Trophoblast cell (in vitro differentiated cells and primary cell): ENCODE measurements at regions not wholly inside any gene's neighbourhood (a gene's known extent, or its start where the extent isn't known, plus 50 kb on each side); places are given as distances from the start of the nearest gene placed in this dataset.

ENCODE experiments used
- DNase-seq, 2 donors: peaks; one replicate each; pipeline ENCODE4 v3.0.0-alpha.2; 2016
- H2AFZ ChIP-seq: 2 replicates; pipeline ENCODE4 v1.6.1; 2013; ENCODE audit warnings: low read length, moderate library complexity, mild to moderate bottlenecking; ENCODE audit not compliant: insufficient read depth, poor library complexity
- H2AK5ac ChIP-seq: 2 replicates; pipeline ENCODE4 v1.6.1; 2013; ENCODE audit warnings: mild to moderate bottlenecking, low read length
- H2BK120ac ChIP-seq: 2 replicates; pipeline ENCODE4 v1.6.1; 2013; ENCODE audit warnings: low read length, mild to moderate bottlenecking, moderate library complexity; ENCODE audit not compliant: insufficient read depth, poor library complexity
- H2BK12ac ChIP-seq: 2 replicates; pipeline ENCODE4 v1.6.1; 2013; ENCODE audit warnings: mild to moderate bottlenecking, low read length, moderate library complexity
- H2BK5ac ChIP-seq: 2 replicates; pipeline ENCODE4 v1.6.1; 2013; ENCODE audit warnings: low read length, low read depth, moderate library complexity, mild to moderate bottlenecking; ENCODE audit not compliant: poor library complexity
- H3K14ac ChIP-seq: 2 replicates; pipeline ENCODE4 v1.6.1; 2013; ENCODE audit warnings: mild to moderate bottlenecking, low read length
- H3K18ac ChIP-seq: 2 replicates; pipeline ENCODE4 v1.6.1; 2013; ENCODE audit warnings: mild to moderate bottlenecking, low read length
- H3K23ac ChIP-seq: 2 replicates; pipeline ENCODE4 v1.6.1; 2013; ENCODE audit warnings: low read length
- H3K27ac ChIP-seq: 2 replicates; pipeline ENCODE4 v1.5.1; 2013; ENCODE audit warnings: low read depth, mild to moderate bottlenecking, inconsistent platforms, low read length, moderate library complexity
- H3K27me3 ChIP-seq: 2 replicates; pipeline ENCODE4 v1.6.1; 2013; ENCODE audit warnings: inconsistent platforms, mild to moderate bottlenecking, low read length, moderate library complexity; ENCODE audit not compliant: insufficient read depth
- H3K36me3 ChIP-seq, 2 experiments: 1 replicate in 1 of 2; 2 replicates in 1 of 2; pipeline ENCODE4 v1.6.1; 2013; ENCODE audit warnings: low read length in 2 of 2, mild to moderate bottlenecking in 2 of 2, moderate library complexity in 1 of 2; ENCODE audit not compliant: insufficient read depth in 2 of 2, control insufficient read depth in 1 of 2
- H3K4ac ChIP-seq: 2 replicates; pipeline ENCODE4 v1.6.1; 2013; ENCODE audit warnings: low read depth, mild to moderate bottlenecking, low read length, moderate library complexity
- H3K4me1 ChIP-seq, 2 experiments: 1 replicate in 1 of 2; 2 replicates in 1 of 2; pipeline ENCODE4 v1.6.1; 2013; ENCODE audit warnings: low read length in 2 of 2, mild to moderate bottlenecking in 2 of 2, moderate library complexity in 1 of 2; ENCODE audit not compliant: insufficient read depth in 2 of 2, control insufficient read depth in 1 of 2
- H3K4me2 ChIP-seq: 2 replicates; pipeline ENCODE4 v1.6.1; 2013; ENCODE audit warnings: inconsistent platforms, mild to moderate bottlenecking, low read length, moderate library complexity
- H3K4me3 ChIP-seq: 2 replicates; pipeline ENCODE4 v1.5.1; 2013; ENCODE audit warnings: mild to moderate bottlenecking, low read depth, low read length, inconsistent platforms
- H3K79me1 ChIP-seq: one replicate; pipeline ENCODE4 v1.6.1; 2013; ENCODE audit warnings: low read length
- H3K79me2 ChIP-seq: 2 replicates; pipeline ENCODE4 v1.6.1; 2013; ENCODE audit warnings: low read length, mild to moderate bottlenecking; ENCODE audit not compliant: control insufficient read depth, insufficient read depth, poor library complexity
- H3K9ac ChIP-seq: 2 replicates; pipeline ENCODE4 v1.6.1; 2013; ENCODE audit warnings: mild to moderate bottlenecking, low read length
- H3K9me3 ChIP-seq: 2 replicates; pipeline ENCODE4 v1.6.1; 2013; ENCODE audit warnings: low read depth, mild to moderate bottlenecking, control low read depth, inconsistent platforms, low read length; ENCODE audit not compliant: insufficient read depth
- H4K12ac ChIP-seq: 2 replicates; pipeline ENCODE4 v1.6.1; 2013; ENCODE audit warnings: low read depth, mild to moderate bottlenecking, low read length, moderate library complexity
- H4K8ac ChIP-seq: 2 replicates; pipeline ENCODE4 v1.6.1; 2013; ENCODE audit warnings: low read depth, mild to moderate bottlenecking, low read length, moderate library complexity
- H4K91ac ChIP-seq: one replicate; pipeline ENCODE4 v1.6.1; 2013; ENCODE audit warnings: low read depth, mild to moderate bottlenecking, low read length, moderate library complexity
- WGBS: extraction: QIAGEN DNeasy Blood & Tissue Kit; methylation state at CpG from one replicate; pipeline ENCODE4 v1.1.7; 2013; ENCODE audit warnings: missing lambda C conversion rate; ENCODE audit not compliant: insufficient read length, insufficient coverage; ENCODE audit errors: extremely low coverage; 5-methylcytosine and 5-hydroxymethylcytosine counted together

DNA sequence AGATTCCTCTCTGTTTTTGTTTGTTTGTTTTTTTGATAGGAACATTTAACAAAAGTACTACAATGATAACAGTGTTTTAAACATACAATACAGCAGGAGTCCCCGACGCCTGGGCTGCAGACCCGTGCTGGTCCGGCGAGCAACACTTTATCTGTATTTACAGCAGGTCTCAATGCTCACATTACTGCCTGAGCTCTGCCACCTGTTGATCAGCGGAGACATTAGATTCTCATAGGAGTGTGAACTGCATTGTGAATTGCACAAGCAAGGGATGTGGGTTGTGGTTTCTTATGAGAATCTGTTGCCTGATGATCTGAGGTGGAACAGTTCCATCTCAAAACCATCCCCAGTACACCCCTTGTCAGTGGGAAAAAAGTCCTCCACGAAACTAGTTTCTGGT is 1068.5 kb upstream of the CDH10 start:
- H3K36me3 ChIP-seq = no peaks in the 10 kb centered on the region
- no peak overlapping the region for H3K4me2 ChIP-seq
- H3K14ac ChIP-seq = no peak overlapping the region
- no peak overlapping the region for H3K27ac ChIP-seq
- no peak overlapping the region for H3K4me3 ChIP-seq
- H3K9me3 ChIP-seq = no peaks in the 10 kb centered on the region
- no peak overlapping the region for H4K12ac ChIP-seq
- DNase-seq = no peak
- no peak overlapping the region for H2AFZ ChIP-seq
- H3K9ac ChIP-seq = no peak overlapping the region
- no CpG with 5 or more reads among the region's 7 CpGs for WGBS
- no peaks in the 10 kb centered on the region for H3K4me1 ChIP-seq
- H3K79me2 ChIP-seq = no peaks in the 10 kb centered on the region
- no peak overlapping the region for H3K18ac ChIP-seq
- no peak overlapping the region for H2BK5ac ChIP-seq
- H3K4ac ChIP-seq = no peak overlapping the region
- no peaks in the 10 kb centered on the region for H3K79me1 ChIP-seq
- H4K91ac ChIP-seq = no peak overlapping the region
- H3K23ac ChIP-seq = no peak overlapping the region
- no peaks in the 10 kb centered on the region for H3K27me3 ChIP-seq
- H2BK120ac ChIP-seq = no peak overlapping the region
- H2BK12ac ChIP-seq = no peak overlapping the region
- H4K8ac ChIP-seq = no peak overlapping the region
- no peak overlapping the region for H2AK5ac ChIP-seq

DNA sequence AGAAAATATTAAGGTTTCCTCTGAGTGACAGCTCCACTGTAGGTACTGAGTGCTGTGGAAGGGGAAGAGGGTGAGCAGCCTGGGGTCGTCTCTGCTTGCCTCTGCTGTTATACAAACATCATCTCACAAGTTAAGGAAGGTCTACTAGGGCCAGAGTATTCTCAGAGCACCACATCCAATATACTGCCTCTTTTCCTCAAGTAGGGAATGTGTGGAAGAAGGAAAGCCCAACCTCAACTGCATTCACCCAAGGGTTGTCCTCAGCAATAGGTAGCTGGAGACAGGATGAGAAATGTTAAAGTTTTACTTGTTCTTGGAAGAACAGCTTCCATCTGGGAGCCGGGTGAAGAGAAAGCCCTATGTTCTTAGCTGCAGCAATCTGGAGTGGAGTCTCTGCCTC is 1062.3 kb upstream of the CDH10 start:
- Histone ChIP-seq H3K79me2 (no peaks in the 10 kb centered on the region), H3K4ac (no peak overlapping the region), H2BK5ac (no peak overlapping the region), H3K4me2 (no peak overlapping the region), H3K4me3 (no peak overlapping the region), H2AK5ac (no peak overlapping the region), H3K27ac (no peak overlapping the region), H2BK120ac (no peak overlapping the region), H2BK12ac (no peak overlapping the region), H3K18ac (no peak overlapping the region), H3K23ac (no peak overlapping the region), H3K27me3 (no peaks in the 10 kb centered on the region), H3K9ac (no peak overlapping the region), H4K8ac (no peak overlapping the region), H3K9me3 (no peaks in the 10 kb centered on the region), H3K4me1 (no peaks in the 10 kb centered on the region), H3K14ac (no peak overlapping the region), H4K91ac (no peak overlapping the region), H4K12ac (no peak overlapping the region), H3K36me3 (no peaks in the 10 kb centered on the region), H3K79me1 (no peaks in the 10 kb centered on the region), H2AFZ (no peak overlapping the region)
- no peak for DNase-seq
- WGBS = no CpG with 5 or more reads among the region's 2 CpGs

DNA sequence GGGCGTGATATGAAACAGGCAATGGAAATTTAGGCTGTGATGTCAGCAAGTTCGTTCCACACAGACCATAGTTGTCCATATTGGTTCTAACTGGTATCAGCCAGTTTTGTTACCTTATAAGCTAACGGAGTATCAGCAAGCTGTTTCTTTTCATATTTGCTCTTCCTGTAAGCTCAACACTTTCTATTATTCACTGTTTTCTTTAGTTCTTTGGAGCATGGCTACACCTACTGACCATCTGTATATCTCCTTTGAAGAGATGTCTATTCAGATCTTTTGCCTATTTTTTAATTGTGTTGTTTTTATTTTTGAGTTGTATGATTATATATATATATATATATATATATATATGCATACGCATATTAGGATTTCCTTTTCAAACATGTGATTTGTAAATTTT is 1057.2 kb upstream of the CDH10 start:
- Histone ChIP-seq H3K4me2 (no peak overlapping the region), H3K79me2 (no peaks in the 10 kb centered on the region), H3K79me1 (no peaks in the 10 kb centered on the region), H3K4ac (no peak overlapping the region), H2BK12ac (no peak overlapping the region), H3K9me3 (no peaks in the 10 kb centered on the region), H3K27me3 (no peaks in the 10 kb centered on the region), H3K27ac (no peak overlapping the region), H3K9ac (no peak overlapping the region), H3K36me3 (no peaks in the 10 kb centered on the region), H2BK120ac (no peak overlapping the region), H3K14ac (no peak overlapping the region), H3K4me3 (no peak overlapping the region), H3K23ac (no peak overlapping the region), H2BK5ac (no peak overlapping the region), H3K4me1 (no peaks in the 10 kb centered on the region), H2AK5ac (no peak overlapping the region), H4K91ac (no peak overlapping the region), H3K18ac (no peak overlapping the region), H4K8ac (no peak overlapping the region), H2AFZ (no peak overlapping the region), H4K12ac (no peak overlapping the region)
- no peak for DNase-seq
- no CpG with 5 or more reads among the region's 4 CpGs for WGBS

- H3K27ac ChIP-seq = no peak overlapping the region
- no peak overlapping the region for H2BK12ac ChIP-seq
- no peak overlapping the region for H4K12ac ChIP-seq
- no peak overlapping the region for H3K4ac ChIP-seq
- H3K4me3 ChIP-seq = no peak overlapping the region
- no peaks in the 10 kb centered on the region for H3K9me3 ChIP-seq
- H4K8ac ChIP-seq = no peak overlapping the region
- no peak overlapping the region for H2AK5ac ChIP-seq
- H3K79me1 ChIP-seq = no peaks in the 10 kb centered on the region
- DNase-seq = no peak
- H3K9ac ChIP-seq = no peak overlapping the region
- no peak overlapping the region for H3K4me2 ChIP-seq
- no peak overlapping the region for H3K23ac ChIP-seq
- no peak overlapping the region for H2BK5ac ChIP-seq
- H4K91ac ChIP-seq = no peak overlapping the region
- H3K36me3 ChIP-seq = no peaks in the 10 kb centered on the region
- no peak overlapping the region for H2AFZ ChIP-seq
- H2BK120ac ChIP-seq = no peak overlapping the region
- no CpG with 5 or more reads among the region's 1 CpG for WGBS
- H3K14ac ChIP-seq = no peak overlapping the region
- no peak overlapping the region for H3K18ac ChIP-seq
- no peaks in the 10 kb centered on the region for H3K27me3 ChIP-seq
- no peaks in the 10 kb centered on the region for H3K4me1 ChIP-seq
- H3K79me2 ChIP-seq = no peaks in the 10 kb centered on the region
Observed at GRCh38 chr5:25694801-25695200, 1050.0 kb upstream of the CDH10 start.
